Iris pigment epithelial cell (primary cell): ENCODE measurements at regions not wholly inside any gene's neighbourhood (a gene's known extent, or its start where the extent isn't known, plus 50 kb on each side); places are given as distances from the start of the nearest gene placed in this dataset.

Source experiments
- DNase-seq: peaks from one replicate; pipeline ENCODE4 v3.0.0-alpha.2; 2011; ENCODE audit warnings: low read depth

- DNase-seq, result no peak
These were observed 51.9 kb upstream of the CDIN1 start for GRCh38 chr15:36527235-36528162.

GRCh38 chr15:36529296-36530011 lies 50.0 kb upstream of the CDIN1 start:
- DNase-seq, result no peak
